ENCODE measurements at regions not wholly inside any gene's neighbourhood (a gene's known extent, or its start where the extent isn't known, plus 50 kb on each side); places are given as distances from the start of the nearest gene placed in this dataset.
"Not testable (repeated sequence)": the region's sequence is repeated elsewhere in the genome, so short reads cannot be mapped to it uniquely, and the experiment has no call there.

DNA sequence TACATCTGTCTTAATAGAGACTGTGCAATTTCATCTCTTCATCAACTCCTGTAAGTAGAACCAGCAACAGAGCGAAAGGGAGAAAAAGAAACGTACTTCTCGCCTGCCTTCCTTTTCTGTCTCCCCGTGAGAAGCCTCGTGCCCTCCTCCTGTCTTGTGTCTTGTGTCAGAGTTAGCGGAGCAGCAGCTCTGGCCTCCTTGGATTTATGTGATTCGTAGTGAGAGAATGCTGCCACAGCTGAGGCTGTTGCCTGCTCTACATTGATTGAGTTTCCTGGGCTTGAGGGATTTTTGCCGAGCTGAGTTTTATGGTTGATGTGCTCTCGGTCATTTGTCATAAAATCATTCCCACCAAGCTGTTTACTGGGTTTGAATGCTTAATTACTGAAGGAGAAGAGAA lies 579.1 kb upstream of the RBFOX1 start:
- in situ Hi-C loops (cut with MboI; ENCODE audit: low sequenced_read_pairs) = no loop called here

DNA sequence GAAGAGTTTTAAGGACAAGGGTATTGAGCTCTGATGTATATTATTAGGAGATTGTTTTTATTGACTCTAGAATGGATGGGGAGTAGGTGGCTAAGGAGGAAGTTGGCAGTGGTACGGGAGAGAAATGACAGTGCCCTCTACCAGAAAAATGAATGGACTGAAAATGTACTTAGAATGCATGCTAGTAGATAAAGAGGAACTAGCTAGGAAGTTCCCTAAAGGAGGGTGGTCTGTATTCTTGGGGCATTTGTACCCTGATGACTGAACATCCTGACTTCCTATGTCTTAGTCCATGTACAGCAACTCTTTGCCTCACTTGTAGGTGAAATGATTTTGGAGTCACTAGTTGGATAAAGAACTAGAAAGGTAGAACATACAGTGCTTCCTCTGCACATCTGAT lies 581.5 kb upstream of the RBFOX1 start:
- in situ Hi-C loops (cut with MboI; ENCODE audit: low sequenced_read_pairs) = no loop called here

DNA sequence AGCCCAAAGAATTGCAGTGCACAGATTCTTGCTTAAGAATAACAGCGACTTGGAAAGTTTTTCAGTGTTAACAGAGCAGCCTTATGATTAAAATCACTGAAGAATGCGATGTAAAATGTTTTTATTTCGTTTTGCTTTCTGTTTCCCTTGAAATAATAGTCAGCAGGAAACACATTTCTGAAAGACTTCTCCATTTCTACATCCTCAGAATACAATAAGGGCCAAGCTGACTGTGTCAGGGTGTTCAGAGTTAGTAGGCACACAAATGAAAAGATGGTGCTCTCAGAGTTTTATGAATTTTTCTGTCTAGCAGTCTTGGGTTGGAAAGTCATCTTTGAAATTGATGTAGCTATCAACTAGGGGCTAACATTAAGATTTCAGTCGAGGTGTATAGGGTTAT lies 582.9 kb upstream of the RBFOX1 start:
- in situ Hi-C loops (cut with MboI; ENCODE audit: low sequenced_read_pairs) = no loop called here

DNA sequence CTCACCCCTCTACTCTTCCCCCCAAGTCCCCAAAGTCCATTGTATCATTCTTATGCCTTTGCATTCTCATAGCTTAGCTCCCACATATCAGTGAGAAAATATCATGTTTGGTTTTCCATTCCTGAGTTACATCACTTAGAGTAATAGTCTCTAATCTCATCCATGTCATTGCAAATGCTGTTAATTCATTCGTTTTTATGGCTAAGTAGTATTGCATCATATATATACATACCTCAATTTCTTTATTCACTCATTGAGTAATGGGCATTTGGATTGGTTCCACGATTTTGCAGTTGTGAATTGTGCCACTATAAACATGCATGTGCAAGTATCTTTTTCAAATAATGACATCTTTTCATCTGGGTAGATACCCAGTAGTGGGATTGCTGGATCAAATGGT lies 596.3 kb upstream of the RBFOX1 start:
- in situ Hi-C loops (cut with MboI; ENCODE audit: low sequenced_read_pairs) = not testable (repeated sequence)

DNA sequence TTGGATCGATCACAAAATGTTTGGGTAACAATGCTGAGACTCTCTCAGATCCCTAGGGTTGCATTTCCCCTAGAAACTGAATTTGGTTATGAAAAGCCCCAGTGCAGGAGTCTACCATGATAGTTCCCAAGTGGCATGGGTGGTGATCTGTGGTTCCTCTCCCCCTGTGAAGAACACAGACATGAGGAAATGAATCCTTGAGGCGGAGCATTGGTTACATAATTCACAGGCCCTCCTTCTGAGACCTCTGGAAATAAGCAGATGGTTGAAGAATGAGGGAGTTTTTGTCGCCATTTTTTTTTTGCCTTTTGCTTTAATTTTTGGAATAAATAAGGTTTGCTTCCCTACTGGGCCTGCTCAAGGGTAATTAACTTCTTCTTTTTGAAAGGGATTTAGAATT lies 597.0 kb upstream of the RBFOX1 start:
- in situ Hi-C loops (cut with MboI; ENCODE audit: low sequenced_read_pairs) = no loop called here

DNA sequence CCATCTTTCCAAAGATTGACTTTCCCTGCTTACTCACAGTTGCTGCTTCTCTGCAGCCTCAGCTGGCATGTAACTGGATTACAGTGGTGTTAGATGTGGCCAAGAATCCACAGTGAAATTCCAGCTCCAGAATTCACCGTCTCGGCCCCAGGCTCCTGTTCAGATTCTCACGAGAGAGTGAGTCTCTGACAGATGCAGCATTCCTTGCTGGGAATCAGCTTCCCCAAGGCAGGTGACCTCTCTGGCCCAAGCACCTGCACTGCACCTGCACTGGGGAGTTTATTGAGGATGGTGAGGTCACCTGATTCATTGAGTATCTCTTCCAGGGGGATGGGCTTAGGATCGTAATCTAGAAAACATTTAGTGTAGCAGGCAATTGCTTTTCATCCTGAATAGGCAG lies 600.5 kb upstream of the RBFOX1 start:
- in situ Hi-C loops (cut with MboI; ENCODE audit: low sequenced_read_pairs) = no loop called here

DNA sequence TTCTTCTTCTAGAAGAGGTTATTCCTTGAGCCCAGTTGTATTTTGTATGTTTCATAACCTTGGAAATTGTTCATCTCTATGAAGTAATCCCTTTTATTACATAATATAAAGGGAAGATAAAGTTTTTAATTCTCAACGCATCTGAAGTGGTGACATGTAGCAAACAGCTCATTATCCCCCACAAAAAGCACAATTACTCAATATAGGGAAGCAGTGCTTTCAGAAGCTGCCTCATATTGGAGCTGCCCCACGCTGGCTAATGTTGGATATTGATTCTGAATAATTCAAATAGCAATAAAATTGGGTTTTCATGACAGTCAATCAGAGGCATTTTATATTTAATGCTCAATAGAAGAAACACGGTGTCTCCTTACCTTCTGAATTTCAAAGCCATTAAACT lies 604.3 kb upstream of the RBFOX1 start:
- in situ Hi-C loops (cut with MboI; ENCODE audit: low sequenced_read_pairs) = no loop called here

DNA sequence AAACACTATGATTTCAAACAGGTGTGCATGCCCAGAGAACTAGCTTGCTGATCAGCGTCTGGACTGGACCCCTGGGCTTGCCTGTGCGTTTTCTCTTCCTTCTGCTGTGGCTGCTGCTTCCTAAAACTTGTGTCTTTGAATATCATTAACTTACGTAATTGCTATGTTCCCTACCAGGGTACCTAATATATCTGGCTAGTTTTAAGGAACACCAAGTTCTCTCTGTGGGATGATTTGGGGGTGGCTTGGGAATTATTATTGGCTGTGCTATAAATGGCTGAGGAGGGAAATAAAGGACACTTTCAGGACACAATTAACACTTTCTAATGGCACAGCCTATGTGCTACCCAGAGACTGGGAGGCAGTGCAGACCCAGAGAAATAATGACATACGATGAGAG lies 606.0 kb upstream of the RBFOX1 start:
- in situ Hi-C loops (cut with MboI; ENCODE audit: low sequenced_read_pairs) = no loop called here

DNA sequence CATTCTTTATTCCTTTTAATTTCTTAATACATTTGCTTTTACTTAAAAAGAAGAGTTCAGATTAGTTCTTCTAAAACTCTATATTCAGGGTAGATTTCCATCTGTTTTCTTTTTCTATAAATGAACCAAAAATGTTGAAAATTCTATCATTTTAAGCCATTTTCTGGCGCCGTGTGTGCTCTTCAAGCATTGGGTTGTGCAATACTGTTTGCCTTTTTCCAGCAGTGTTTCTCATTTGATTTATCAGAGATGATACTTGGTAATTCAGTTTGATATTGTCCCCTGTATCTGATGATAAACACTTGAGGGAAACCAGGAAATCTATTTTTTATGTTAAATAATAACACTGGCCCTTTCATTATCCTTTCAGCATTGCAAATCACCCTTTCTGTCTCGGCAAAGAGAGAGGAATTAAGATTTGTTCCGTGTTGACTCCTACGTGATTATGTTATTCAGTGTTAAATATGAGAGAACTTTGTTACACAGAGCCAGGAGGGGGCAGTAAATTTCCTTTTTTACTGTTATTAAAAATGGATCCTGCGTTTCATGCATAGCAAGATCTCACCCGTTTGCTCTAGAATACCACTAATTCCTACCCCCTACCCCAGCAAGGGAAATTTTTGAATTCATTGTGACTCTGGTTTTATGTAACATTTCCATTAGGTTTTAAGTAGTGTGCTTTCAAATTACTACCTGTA lies 606.9 kb upstream of the RBFOX1 start:
- in situ Hi-C loops (cut with MboI; ENCODE audit: low sequenced_read_pairs) = no loop called here

DNA sequence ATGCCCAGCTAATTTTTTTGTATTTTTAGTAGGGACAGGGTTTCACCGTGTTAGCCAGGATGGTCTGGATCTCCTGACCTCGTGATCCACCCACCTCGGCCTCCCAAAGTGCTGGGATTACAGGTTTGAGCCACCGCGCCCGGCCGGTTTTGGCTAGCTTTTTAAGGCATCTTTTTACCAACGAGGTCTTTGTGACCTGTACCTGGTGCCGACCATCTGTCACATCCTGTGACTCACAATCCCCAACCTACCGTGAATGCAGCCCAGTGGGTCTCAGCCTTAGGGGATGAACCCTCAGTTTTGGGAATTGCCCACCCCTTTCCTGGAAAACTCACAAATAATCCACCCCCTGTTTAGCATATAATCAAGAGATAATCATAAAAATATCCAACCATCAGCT lies 607.4 kb upstream of the RBFOX1 start:
- in situ Hi-C loops (cut with MboI; ENCODE audit: low sequenced_read_pairs) = not testable (repeated sequence)

DNA sequence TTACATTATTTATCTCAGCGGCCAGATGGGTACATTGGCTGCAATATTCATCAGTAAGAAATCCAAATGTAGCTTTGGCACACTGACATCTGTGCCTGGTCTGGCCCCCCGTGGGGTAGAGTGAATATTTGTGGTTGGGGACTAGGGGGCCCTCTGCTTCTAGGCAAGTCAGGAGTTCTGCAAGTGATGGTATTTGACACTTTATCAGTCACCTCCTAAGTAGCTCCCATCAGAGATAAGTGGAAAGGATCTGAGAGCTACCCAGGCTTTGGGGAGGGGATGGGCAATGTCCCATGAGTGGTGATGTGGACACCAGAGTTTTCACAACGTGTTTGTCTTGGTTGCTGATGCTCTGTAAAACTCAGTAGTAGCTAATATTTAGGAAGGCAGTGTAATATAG lies 609.9 kb upstream of the RBFOX1 start:
- in situ Hi-C loops (cut with MboI; ENCODE audit: low sequenced_read_pairs) = no loop called here

DNA sequence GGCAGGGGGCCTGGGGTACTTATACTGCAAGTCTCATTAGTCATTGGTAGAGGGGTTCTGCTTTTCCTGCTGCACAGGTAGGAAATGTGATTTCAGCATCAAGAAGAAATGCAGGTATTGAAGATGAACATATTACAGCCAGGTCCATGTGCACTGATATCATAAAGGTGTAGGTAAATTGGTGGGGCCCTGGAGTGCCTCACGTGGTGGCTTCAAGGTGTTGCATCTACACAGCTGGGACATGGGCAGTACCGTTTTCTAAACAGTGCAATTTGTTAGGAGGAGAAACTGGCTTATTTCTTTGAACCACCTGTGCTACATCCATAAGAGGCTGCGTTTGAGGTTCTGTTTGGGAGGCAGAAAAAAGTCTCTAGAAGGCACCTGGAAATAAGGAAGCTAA lies 618.1 kb upstream of the RBFOX1 start:
- in situ Hi-C loops (cut with MboI; ENCODE audit: low sequenced_read_pairs) = no loop called here

DNA sequence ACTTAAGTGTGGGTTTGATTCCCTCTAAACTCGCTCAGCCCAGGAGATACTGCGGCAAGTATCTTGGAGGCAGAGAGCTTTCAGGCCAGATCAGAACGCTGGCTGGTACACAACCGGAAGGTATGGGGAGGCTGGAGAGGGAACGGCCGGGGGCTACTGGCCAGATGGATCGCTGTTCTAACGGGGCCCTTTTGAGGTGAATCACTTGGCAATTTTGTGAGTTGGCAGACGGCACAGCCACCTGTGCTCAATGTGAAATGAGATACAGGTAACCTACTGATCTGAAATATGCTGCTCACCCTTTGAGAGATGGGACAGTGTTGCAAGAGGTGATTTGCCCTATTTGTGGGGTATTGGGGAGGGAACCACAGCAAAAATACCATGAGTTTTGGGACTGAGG lies 622.9 kb upstream of the RBFOX1 start:
- in situ Hi-C loops (cut with MboI; ENCODE audit: low sequenced_read_pairs) = no loop called here

DNA sequence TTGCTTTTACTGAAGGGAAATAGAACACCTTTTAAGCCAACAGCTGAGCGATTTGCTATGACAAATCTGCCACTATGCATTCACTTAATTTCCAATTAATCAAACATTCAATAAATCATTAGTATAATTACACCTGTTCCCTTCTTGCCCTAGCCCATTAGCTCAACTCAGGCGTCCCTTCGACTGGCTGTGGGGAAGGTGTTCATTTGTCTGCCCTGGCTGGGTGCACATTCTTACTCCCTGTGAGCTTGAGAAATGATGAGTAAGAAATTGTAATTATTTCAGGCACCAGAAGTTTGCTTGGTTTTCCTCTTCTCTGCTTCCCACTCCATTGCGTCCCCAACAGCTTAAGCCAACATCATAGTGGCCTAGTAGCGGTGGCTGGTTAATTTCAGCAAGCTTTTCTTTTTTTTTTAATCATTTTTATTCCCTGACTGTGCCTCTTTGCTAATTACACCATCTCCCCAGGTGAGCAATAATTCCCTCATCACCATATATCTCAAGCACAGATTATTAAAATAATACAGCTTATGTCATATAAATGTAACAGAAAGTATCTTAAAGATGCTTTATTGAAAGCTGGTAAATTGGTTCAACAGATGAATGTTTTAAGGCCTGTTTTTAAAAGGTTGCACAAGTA lies 623.9 kb upstream of the RBFOX1 start:
- in situ Hi-C loops (cut with MboI; ENCODE audit: low sequenced_read_pairs) = no loop called here

DNA sequence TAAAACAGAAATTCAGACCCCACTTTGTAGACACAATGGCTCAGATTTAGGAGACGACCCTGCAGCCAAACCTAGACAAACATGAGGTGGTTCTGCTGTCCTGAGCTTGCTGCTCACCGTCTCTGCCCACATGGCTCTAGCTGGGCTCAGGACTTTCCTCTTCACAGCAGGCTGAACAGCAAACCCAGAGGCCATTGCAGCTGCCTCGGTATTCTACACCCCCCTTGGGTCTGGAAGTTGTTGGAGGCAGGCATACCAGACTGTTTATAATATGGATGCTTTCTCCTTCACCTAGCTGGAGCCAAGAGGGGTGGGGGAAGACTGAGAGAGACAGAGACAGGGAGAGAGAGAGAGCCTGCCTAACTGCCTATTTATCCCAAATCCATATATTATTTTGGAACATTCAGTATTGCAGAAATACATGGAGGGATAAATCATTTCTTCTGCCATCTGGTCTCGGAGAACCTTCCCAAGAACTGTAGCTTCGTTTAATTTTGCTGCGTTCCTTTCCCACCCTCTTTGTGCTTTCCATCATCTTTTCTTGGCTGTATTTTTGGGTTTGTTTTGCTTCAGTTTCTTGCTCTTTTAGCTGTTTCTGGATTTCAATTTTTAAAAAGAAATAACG lies 628.2 kb upstream of the RBFOX1 start:
- in situ Hi-C loops (cut with MboI; ENCODE audit: low sequenced_read_pairs) = no loop called here

DNA sequence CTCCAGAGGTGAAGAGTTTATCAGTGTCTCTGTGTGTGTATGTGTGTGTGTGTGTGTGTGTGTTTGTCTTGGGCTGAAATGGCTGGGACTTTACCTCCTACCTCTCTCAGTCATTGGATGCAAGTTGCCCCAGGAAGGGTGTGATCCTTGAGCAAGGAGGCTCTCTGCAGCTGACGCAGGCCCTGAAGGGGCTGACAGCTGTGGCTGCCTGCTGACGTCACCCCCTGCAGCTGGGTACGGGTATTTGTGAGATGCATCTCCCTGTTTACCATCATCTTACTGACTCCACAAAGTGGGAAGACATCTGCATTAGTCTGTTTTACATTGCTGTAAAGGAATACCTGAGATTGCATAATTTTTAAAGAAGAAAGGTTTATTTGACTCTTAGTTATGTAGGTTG lies 631.5 kb upstream of the RBFOX1 start:
- in situ Hi-C loops (cut with MboI; ENCODE audit: low sequenced_read_pairs) = no loop called here

DNA sequence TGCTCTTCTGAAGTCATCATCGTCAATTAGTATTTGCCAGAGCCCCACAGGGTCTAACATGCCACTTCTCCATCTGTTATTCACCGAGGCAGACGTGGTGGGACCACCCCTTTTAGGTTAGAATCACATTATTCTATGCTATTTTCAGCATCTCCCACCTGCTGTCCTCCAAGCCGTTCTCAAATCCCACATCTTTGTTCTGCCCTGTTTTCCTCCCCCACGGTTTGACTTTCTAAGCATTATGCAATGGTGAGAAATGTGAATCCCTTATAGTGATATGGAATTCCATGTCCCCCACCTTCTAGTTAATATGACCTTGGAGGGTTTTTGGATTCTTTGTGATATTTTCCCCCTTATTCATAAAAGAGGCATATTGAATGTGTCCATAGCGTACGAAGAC lies 634.1 kb upstream of the RBFOX1 start:
- in situ Hi-C loops (cut with MboI; ENCODE audit: low sequenced_read_pairs) = no loop called here

DNA sequence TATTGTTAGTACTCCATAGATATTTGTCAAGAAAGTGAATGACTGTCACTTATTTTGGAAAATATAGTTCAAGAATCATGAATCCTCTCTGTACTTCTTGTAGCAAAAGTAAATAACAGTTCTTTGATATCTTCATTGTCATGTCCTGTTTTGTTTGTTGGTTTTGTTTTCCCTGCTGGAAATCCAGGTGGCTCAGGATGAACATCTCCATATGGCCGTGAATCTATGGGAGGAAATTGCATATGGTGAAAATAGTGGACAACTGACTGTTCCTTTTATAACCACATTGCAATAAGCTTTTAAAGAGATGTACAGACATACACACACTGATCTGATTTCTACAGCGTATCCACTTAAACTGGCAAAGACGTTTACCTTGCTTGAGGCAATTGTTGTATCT lies 637.0 kb upstream of the RBFOX1 start:
- in situ Hi-C loops (cut with MboI; ENCODE audit: low sequenced_read_pairs) = no loop called here

DNA sequence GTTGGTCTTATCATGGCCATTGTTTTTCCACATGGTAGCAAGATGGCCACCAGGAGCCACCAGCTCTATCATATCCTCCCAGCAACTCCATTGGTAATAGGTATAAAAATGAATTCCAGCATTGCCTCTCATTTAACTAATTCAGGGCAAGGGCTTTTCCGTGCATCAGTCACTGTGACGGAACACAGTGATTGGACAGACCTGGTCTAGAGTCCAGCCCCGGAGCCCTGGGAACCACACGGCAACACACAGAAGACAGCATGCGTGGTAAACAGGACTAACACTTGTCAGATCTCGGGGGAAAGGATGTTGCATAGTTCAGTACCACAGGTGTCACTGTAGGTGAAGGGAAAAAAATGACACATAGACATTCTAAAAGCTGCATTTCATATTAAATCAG lies 638.0 kb upstream of the RBFOX1 start:
- in situ Hi-C loops (cut with MboI; ENCODE audit: low sequenced_read_pairs) = no loop called here

DNA sequence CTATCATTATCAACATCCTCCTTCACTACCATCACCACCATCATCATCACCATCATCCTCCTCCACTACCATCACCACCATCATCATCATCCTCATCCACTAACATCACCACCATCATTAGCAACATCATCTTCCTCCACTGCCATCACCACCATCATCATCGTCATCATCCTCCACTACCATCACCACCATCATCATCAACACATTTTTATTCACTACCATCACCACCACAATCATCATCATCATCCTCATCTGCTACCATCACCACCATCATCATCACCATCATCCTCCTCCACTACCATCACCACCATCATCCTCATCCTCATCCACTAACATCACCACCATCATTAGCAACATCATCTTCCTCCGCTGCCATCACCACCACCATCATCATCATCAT lies 639.2 kb upstream of the RBFOX1 start:
- in situ Hi-C loops (cut with MboI; ENCODE audit: low sequenced_read_pairs) = not testable (repeated sequence)

DNA sequence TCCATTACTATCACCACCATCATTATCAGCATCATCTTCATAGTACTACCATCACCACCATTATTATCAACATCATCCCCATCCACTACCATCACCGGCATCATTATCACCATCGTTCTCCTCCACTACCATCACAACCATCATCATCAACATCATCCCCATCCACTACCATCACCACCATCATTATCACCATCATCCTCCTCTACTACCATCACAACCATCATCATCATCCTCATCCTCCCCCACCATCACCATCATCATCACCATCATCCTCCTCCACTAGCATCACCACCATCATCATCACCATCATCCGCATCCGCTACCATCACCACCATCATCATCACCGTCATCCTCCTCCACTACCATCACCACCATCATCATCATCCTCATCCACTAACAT lies 639.8 kb upstream of the RBFOX1 start:
- in situ Hi-C loops (cut with MboI; ENCODE audit: low sequenced_read_pairs) = no loop called here

DNA sequence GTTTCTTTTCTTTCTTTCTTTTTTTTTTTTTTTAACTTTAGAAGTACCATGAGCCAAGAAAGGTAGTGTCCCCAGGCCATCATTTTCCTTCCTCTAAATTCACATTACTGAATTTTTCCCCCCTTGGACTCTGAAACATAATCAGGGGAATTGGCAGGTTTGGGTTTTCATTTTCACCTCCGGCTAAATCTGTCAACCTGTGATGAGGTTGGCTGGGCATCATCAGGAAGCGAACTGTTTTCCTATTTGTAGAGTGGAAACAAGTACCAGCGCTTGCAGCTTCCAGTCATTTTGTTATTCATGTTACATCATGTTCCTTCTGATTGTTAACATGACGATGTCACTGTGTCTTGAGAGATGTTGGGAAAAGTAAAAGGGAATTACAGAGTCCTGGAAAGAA lies 641.9 kb upstream of the RBFOX1 start:
- in situ Hi-C loops (cut with MboI; ENCODE audit: low sequenced_read_pairs) = no loop called here

DNA sequence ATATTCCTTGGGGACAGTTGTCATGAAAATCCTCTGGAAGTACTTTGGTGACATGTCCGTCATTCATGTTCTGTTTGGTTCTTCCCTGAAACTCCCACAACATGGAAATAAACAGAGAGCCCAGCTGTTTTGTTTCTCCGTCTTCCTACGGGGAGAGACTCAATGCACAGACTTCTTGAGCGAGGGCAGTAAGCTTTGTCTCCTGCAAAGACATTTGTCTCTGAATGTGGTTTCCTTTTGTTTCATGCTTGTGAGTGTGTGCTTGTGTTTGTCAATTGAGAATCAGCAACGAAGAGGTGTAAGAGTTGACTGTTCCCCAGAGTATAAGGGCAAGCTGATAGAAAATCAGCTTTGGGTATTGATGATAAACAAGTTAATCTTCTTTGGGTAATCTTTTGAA lies 643.0 kb upstream of the RBFOX1 start:
- in situ Hi-C loops (cut with MboI; ENCODE audit: low sequenced_read_pairs) = no loop called here

Measured in HL-60/S4 (cell line).